ENCODE measurements at regions not wholly inside any gene's neighbourhood (a gene's known extent, or its start where the extent isn't known, plus 50 kb on each side); places are given as distances from the start of the nearest gene placed in this dataset.
A peak's percentile ranks its signal among the peaks of the same experiment; 100 is the strongest.

GRCh38 chr15:29611057-29611456, 211.2 kb downstream of the TJP1 start:
- DNase-seq (ENCODE audit: low spot score): no peak

GRCh38 chr15:29601811-29602210, 220.5 kb downstream of the TJP1 start:
- DNase-seq (ENCODE audit: low spot score): no peak

GRCh38 chr15:29600262-29600661, 222.0 kb downstream of the TJP1 start:
- no peak for DNase-seq (ENCODE audit: low spot score)

DNA sequence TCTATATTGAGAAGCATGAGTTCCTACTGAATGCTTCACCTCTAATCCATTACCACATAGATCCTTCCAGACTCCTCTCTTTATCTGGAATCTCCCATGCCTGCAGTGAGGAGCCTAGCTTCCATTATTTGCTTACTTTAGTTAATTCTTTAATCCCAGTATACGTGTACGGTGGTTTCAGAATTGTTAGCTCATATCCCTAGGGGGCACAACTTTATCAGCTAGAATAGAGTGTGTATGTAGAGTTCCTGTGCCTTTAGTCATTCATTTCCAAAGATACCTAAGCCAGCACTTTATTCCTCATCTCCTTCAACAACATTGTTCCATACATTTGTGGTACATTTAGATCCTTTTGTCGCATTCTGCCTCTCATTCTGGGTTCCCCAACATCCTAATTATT, 226.0 kb downstream of the TJP1 start:
- no peak for DNase-seq (ENCODE audit: low spot score)

DNA sequence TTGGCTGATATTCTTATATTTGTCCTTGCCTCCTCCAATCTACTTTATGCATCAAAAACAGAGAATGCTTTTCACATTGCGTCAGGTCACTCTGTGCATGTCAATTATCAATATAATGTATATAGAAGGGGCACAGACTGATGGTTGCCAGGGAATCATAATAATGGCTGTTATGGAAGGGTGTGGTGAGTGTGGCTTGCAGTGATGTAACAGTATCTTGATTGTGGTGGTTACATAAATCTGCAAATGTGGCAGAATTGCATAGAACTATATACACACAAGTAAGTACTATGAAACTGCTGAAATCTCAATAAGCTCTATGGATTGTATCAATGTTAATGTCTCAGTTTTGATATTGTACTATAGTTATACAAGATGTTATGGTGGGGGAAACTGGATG, 228.6 kb downstream of the TJP1 start:
- no peak for DNase-seq (ENCODE audit: low spot score)

DNA sequence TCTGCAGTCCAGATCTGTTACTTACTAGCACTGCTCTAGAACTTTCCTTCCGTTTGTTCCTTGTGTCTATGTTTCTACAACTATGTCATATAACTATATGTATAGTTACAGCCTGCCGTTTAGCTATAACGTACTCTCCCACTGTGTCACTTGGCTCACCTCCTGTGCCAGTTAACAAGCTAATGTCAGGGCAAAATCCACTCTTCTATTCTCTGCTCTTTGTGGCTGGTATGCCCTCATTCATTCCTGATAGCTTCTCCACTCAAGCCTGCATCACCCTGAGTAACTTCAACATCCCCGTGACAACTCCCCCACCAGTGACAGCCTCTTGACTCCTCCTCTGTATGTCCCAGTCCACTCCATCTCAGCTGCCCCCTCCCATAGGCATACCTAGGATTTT, 229.2 kb downstream of the TJP1 start:
- no peak for DNase-seq (ENCODE audit: low spot score)

DNA sequence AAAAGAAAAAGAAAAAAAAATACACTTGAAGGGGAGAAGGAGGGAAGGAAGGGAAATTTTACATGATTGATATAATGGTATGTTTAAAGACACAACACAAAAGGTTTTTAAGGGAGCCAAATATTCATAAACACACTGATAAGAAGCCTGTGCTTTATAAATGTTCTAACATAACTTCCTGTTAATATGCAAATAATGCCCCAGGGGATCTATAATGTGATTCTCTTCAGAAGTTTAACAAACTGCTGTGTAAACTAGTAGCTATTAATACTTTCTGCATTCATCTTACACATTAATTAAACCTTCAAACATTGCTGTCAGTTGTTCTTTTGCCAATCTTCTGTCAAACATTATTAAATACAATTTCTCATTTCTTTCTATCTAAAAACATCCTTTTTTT, 231.6 kb downstream of the TJP1 start:
- DNase-seq (ENCODE audit: low spot score): no peak

DNA sequence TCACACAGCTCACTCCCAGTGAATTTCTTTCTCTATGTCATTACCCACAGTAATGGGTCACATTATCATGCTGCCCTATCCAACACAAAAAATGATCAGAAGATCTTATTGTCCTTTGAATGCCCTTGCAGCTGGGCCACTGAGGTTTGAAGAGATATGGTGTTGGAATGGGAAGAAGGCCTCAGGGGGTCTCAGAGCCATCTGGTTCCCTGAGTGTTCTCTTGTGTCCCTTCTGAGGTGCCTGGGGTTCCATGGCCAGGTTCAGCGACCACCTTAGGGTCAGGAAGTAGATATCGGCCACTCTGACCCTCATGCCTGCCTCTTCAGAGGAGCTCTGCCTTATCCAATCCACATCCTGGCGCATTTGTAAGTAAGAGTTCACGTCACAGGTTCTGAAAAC, 232.3 kb downstream of the TJP1 start:
- DNase-seq (ENCODE audit: low spot score): no peak

DNA sequence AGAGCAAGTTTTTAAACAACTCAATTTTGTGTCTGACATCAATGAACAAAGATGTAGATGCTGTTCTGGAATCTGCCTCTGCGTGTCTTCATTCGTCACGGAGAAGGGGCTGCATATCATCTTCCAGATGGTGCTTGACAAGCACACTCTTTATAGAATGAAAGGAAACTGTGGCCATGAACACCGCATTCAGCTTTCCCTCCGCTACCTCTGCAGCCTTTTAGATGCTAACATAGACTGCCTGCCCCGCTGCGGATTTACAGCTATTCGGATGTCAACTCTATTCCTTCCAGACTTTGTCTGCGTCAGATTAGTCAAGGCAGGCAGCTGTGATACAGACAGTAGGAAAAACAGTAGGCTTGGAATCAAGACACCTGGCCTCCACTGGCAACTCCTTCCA, 232.9 kb downstream of the TJP1 start:
- no peak for DNase-seq (ENCODE audit: low spot score)

DNA sequence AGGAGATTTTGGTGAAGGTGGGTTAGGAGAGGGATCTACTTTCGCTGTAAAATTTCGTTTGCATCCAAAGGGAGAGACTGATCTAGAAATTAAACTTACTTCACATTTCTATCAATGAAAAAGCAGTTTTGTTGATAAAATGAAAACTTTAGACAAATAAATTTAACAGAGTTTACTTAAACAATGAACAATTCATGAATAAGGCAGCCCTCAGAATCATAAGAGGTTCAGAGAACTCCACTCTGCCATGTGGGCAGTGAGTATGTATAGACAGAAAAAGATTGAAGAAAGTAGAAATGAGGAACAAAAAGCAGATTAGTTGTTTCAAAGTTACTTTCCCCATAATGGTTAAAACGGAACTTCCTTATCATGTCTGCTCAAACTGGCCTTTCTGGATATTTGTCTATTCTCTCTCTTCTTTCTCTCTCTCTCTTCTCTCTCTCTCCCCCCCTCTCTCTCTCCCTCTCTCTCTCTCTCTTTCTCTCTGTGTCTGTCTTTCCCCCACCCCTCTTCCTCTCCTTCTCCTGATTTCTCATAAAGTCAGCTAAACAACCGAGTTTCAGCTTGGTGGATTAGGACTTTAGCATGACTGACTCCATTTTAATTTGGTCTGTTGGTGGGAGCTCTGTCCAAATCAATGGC, 248.9 kb downstream of the TJP1 start:
- DNase-seq (ENCODE audit: low spot score): no peak

DNA sequence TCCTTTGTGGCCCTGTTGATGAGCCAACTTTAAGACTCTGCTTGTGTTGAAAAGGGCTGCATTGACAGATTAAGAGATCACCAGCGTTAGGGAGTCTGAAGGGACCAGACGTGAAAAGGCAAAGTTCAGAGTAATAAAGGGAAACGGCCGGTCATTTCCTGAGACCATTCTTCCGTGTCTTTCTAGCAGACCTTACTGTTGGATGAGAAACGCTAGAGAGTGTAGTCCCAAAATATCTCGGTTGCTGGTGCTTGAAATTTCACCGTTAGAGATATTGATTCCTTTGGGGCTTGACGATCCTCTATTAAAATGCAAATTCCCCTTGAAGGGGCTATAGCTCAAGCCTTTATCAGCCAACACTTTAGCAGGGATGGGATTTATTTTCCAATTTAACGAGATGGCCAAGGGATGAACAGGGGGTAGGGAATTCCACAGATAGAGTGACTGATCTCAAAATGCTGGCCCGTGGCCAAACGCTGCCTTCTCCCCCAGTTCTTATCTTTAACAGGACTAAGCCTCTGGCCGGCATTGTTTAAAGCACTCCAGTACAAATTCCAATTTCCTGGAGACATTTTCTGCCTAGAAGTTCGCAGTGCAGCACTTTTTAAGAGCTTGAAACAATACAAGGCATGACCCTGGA, 250.4 kb downstream of the TJP1 start:
- DNase-seq (ENCODE audit: low spot score): peak; percentile 27

DNA sequence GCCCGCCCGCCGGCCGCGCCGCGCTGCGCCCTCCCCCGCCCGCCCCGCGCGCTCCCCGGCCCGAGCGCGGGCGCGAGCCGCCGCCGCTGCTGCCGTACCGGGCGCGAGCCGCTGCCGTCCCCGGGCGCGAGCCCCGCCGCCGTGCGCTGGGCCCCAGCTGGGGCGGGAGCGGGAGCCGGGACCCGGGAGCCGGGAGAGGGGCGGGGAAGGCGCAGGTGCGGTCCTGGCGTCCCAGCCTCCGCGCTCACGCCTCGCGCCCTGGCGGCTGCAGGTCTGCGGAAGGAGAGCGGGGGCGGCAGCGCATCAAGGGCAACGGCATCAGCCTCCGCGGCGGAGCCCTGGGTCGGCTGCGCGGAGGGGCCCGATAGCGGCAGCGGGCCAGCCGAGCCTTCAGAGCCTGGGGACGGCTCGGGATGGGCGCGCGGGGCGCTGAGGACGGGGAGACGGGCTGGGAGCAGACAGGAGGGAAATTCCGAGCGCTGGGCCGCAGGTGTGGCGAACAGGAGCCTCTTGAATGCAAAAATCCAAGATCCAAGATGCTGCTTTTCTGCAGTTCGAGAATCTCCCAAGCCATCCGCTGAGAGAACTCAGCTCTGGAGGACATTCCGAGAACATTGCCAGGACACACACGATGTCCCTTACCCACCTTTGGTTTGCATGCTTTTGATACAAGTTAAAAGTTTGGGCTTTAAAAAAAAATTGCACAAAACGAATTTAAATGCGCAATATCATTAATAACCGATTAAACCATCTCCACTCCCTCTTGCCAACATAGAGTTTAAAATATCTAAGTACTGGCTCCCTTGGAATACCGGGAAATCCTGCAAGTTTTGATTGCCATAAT, 251.1 kb downstream of the TJP1 start:
- no peak for DNase-seq (ENCODE audit: low spot score)

- no peak for DNase-seq (ENCODE audit: low spot score)
Measured at GRCh38 chr15:29570121-29570947, 251.9 kb downstream of the TJP1 start.

GRCh38 chr15:29569533-29570092, 252.7 kb downstream of the TJP1 start:
- no peak for DNase-seq (ENCODE audit: low spot score)

- DNase-seq (ENCODE audit: low spot score): peak; percentile 9
Measured at GRCh38 chr15:29568840-29569532, 253.3 kb downstream of the TJP1 start.

DNA sequence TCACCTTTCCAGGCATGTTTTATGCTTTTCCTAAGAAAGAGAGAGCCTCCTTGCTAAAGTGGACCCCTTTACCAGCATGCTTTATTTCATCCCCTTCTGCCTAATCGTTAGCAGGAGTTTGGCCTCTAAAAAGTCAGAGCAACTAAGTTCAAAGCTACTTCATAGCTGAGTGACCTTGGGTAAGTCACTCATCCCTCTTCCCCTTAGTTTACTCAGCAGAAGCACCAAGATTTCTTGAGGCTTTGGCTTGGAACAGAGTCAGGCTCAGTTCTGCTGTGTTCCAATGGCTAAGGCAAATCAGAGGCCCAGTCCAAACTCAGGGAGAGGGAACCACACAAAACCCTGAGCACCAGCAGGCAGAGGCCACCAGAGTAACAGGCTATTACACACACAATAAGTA, 254.9 kb downstream of the TJP1 start:
- no peak for DNase-seq (ENCODE audit: low spot score)

GRCh38 chr15:29566914-29567313, 255.4 kb downstream of the TJP1 start:
- DNase-seq (ENCODE audit: low spot score): no peak

- DNase-seq (ENCODE audit: low spot score): no peak
Measured at GRCh38 chr15:29563112-29563511, 259.2 kb downstream of the TJP1 start.

DNA sequence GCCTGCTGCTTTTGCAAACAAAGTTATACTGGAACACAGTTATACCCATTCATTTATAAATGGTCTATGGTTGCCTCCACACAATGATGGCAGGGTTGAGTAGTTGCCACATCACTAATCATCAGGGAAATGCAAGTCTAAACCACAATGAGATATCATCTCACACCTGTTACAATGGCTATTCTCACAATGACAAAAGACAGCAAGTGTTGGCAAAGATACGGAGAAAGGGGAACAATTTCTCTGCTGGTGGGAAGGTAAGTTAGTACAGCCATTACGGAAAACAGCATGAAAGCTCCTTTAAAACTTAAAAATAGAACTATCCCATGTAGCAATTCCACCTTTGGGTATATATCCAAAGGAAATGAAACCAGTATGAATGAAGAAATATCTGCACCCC, 261.4 kb downstream of the TJP1 start:
- no peak for DNase-seq (ENCODE audit: low spot score)

DNA sequence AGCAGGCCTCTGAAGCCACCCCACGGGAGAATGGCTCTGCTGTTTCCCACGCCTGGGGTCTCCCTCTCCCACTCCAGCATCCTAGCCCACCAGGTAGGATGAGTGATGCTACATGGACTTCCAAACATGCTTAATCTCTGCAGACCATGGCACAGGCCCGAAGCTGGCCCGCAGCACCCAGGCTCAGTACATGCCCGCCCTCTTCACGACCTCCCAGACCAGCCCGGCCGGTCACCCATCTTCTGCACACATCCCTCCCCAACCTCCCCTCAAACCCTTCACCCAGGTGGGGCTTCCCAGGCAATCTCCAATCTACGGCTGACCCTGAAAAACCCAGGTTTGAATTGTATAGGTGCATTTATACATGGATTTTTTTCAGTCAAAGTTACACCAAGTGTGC, 264.0 kb downstream of the TJP1 start:
- DNase-seq (ENCODE audit: low spot score): no peak

DNA sequence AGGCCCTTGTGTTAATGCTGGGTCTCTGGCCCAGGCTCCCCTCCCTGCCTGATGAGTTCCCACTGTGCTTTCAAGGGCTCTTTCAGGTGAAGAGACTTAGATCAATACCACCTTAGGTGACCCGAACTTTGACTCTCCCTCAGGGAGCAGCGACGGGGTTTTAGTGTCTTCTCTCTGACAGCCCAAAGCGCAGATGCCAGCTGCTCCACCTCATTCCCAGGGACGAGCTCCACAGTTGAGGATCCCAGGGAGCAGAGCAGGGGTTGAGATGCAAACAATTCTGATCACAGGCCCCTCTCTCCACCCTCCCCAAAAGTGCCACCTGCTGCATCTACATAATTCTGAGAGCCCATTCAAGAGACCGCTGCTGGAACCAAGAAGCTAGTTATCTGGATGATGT, 265.1 kb downstream of the TJP1 start:
- DNase-seq (ENCODE audit: low spot score): no peak
